Stimulated activated CD4-positive, alpha-beta T cell treated with anti-CD3 and anti-CD28 coated beads, Interleukin-15, amount 100 ng/mL, for 24 hours (primary cell): ENCODE measurements at regions not wholly inside any gene's neighbourhood (a gene's known extent, or its start where the extent isn't known, plus 50 kb on each side); places are given as distances from the start of the nearest gene placed in this dataset.
"Not testable (repeated sequence)": the region's sequence is repeated elsewhere in the genome, so short reads cannot be mapped to it uniquely, and the experiment has no call there.

Source experiments
- DNase-seq: peaks from one replicate; pipeline ENCODE4 v3.0.0-alpha.2; 2020

DNA sequence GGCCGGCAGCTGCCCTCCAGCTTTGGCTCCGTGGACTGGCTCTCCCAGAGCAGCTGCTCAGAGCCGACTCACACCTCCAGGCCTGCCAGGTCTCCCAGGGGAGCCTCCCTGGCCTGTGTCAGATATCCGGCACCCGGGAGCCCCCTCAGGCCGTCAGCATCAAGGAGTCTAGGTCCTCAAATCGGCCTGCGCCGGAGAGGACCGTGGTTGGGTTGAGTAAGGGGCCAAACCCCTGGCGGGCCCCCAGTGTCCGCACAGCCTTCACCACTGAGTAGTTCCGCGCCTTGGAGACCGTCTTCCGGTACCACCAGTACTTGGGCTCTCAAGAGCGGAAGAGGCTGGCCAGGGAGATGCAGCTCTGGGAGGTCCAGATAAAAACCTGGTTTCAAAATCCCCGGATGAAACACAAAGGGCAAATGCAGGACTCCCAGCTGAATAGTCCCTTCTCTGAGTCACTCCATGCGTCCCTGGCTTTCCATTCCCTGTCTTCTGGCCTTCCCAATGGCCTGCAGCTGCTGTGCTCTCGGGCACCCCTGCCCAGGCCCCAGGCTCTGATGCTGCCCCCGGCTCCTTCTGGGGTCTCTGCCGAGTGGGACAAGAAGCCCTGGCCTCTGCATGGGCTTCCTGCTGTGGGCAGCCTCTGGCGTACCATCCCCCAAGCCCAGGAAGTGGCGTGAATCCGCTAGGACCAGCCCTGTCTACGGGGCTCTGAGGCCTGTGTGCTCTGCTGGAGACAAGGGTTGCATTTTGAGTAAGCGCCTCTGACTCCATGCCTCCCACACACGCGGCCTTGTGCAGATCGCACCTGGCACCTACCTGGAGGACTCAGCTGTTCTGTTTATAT is 245.1 kb upstream of the ATXN7L3B start:
- DNase-seq = no peak

DNA sequence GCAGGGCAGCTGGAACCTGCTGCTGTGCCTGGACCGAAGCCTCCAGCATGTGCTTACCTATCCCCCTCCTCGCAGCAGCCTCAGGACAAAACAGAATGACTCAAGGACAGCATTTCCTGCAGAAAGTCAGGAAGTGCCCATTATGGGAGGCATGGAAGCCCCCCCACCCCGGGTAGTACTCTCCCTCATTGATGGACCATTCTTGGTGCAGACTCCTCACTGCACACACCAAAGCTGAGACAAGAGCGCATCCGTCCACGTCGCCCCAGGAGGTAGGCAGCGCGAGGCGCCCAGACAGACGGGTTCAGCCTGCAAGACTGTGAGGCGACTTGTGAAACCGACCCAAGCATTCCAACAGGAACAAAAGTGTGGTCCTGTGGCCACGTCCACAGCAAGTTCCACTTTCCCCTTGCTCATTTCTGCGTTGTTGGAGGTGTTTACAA is 243.9 kb upstream of the ATXN7L3B start:
- no peak for DNase-seq

DNA sequence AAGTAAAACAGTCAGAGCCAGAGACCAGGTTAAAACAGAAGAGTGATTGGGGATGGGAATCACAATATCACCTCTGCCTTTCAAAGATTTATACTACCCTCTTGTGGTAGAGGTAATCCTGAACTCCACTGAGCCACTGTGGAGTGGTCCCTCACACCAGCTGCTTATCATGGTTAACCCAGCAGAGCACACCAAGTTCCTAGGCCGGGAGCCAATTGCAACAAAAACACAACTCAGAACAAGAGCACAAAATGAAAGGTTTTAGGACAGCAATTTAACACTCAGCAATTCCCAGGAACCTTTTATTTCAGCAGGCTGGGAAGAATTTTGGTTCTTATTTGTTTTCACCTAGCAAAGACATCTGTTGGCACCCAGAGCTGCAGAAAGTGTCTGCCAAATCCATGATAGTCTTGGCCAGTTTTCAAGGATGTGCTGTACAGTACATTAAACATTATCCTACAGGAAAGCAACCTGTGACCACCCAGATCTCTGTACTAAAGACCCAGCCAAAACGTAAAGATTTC is 220.5 kb upstream of the ATXN7L3B start:
- no peak for DNase-seq

DNA sequence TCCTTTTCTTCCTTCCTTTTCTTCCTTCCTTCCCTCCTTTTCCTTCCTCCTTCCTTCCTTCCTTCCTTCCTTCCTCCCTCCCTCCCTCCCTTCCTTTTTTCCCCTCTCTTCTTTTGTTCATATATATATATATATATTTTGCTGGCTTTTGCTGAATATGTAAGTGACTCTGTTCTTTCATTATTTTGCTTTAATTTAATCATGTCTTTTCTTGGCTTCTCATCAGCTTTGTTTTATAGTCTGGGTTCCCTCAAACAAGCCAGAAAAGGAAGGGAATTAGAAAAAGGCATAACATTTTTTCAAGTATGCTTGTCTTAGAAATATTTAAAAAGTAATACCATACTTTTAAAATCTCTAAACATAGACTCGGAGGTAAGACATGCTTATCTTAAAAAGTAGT is 219.9 kb upstream of the ATXN7L3B start:
- no peak for DNase-seq

DNA sequence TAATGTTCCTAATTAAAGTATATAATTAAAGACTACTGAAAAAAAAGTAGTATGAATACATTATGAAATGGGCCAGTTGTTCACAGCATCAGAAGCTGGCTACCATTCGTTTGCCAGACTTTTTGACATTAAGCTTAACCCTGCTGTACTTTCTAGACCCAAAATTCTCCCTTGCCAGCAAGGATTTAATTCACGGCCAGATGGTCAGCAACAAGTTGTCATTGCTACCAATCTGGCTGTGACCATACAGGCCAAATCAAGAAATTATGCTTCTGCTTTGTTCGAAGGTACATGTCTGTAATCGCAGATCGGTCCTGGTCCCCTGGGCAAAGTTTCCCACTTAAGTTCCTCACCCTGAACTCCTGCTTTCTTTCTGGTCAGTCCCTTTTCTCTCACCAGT is 217.7 kb upstream of the ATXN7L3B start:
- no peak for DNase-seq

DNA sequence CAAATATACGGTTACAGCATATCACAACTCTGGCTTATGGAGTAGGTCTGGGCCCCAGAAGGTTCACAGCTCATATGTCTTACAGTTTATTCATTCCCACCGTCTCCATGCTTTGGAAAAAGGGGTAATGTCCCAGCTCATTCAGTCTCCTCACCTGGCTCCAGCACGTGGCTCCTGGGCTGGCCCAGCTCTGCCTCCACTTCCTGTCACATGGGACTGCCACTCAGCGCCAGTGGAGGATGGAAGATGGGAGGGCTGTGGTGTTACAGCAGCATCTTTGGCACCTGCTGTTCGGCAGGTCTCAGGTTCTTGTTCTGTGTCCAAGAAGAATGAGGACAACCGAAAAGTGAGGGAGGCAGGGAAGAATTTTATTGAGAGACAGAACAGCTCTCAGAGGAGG is 216.3 kb upstream of the ATXN7L3B start:
- DNase-seq = no peak

DNA sequence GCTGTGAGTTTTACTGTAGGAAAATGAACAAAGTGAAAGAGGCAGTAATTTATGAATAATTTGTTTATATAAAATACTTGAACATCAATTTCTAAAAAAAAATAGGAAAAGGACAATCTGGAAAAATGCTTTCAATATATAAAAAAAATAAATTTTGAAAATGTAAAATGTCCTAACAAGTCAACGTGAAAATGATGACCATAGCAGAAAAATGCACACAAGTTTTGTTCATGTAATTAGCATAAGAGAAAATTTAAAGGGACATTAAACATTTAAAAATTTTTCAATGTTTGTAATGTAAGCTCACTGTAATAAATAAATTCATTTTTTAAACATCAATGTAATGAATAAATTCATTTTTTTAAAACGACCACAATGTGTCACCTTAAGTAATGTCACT is 214.8 kb upstream of the ATXN7L3B start:
- no peak for DNase-seq

DNA sequence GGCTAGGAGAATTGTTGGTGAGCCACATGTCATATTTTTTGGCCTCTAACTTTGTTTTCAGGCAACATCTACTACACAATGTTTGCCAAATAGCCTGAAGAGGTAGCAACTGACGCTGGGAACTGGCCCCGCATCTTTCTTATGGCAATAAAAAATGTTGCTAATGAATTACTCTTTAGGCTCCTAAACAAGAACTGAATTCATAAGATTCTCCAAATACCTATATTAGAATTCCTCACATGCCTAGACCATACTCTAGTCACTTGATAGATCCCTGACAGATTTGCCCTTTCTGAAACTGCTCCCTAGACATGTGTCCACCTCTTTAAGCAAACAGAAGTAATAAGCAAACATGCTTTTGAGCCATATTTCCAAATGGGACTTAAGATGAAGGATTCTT is 209.0 kb upstream of the ATXN7L3B start:
- no peak for DNase-seq

DNA sequence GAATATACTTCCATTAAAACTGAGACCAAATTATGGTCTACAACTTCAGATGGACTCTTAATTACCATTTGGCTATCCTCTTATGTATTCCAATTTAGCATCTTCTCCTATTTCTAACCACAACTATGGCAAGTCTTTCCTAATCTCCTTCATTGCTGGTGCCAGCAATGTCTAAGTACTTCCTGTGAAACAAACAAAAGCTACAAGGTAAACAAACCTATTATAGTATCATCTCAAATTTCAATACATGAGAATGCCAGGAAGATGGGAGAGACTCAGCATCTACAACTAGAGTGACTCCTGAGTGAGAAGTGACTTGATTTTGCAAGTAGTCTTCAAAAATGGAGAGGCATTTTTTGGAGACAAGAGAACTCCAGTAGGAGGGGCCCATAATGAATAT is 202.9 kb upstream of the ATXN7L3B start:
- no peak for DNase-seq

DNA sequence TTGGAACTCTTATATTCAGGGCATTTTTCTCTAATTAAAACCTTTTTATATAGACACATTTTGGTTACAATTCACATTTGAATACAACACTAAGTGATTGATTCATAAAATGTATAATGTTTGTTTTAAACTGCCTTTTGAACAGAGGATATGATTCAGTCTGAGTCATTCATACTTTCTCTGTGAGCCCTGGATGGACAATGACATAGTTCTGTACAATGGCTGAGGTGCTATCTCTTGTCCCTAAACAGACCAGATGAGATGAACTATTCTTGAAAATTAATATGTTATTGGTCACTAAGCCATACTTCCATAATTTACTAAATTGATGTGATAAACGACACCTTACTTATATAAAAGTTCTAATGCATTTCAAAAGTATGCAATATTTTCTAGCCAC is 199.7 kb upstream of the ATXN7L3B start:
- no peak for DNase-seq

DNA sequence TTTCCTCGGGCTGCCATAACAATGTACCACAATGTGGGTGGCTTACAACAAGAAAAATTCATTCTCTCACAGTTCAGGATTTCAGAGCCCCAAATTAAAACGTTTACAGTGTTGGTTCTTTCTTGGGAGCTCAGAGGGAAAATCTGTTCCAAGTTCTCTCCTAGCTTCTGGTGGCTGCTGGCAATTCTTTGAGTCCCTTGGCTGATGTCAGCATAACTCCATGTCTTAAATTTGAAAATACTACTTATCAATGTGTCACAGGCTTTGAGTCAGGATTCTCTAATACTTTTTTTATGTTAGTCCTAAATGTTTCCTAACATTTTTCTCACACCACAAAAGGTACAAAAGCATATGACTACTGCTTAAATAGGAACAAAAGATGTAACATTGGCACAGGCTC is 198.4 kb upstream of the ATXN7L3B start:
- DNase-seq = no peak

DNA sequence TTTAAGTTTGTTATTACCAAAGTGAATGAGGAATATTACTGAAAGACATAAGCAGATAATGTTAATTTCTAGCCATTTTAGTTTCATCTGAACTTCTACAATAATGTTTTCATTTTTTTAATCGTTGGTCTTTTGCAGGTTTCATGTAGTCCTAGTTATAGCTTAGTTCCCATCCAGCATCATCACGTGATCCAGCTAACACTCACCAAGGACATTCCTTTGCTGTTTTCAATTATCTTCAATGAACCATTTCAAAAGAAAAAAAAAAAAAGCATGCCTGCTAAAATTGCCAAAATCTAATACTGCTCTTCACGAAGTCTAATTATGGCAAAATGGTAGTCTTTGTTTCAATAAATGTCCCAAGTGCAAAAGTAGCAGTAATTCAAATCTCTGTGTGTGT is 187.7 kb upstream of the ATXN7L3B start:
- no peak for DNase-seq

DNA sequence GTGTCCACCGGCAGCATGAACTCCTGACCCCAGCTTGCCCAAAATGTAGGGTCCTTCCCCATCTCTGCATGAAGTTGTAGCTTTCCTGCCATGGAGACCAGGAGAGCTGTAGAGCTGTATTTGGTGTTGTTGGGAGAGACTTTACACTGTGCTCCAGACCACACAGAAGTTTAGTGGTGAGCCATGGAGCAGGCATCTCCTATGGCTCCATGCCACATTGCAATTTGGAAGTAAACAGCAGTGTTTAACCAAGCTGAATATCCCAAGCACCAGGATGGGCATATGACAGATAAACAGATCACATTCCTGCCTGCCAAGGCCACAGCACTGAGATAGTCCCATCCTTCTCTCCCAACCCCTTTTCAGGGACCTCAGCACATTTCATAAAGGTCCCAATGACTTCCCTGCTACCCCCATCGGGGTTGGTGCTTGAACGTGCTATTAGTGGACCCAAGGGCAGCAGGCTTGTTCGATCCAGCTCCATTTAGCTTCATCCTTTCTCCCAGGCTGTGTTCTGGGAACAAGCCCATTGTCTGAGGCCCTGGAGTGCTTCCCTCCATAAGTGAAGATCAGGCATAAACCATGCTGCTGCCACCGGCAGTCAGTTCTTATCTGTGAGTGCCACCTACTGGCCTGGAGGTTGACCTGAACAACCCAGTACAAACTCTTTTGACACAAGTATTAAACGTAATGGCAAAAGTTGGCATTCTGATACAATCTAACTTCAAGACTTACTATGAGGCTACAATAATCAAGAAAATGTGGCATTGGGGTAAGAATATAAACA is 172.3 kb upstream of the ATXN7L3B start:
- peak; percentile 20 for DNase-seq

DNA sequence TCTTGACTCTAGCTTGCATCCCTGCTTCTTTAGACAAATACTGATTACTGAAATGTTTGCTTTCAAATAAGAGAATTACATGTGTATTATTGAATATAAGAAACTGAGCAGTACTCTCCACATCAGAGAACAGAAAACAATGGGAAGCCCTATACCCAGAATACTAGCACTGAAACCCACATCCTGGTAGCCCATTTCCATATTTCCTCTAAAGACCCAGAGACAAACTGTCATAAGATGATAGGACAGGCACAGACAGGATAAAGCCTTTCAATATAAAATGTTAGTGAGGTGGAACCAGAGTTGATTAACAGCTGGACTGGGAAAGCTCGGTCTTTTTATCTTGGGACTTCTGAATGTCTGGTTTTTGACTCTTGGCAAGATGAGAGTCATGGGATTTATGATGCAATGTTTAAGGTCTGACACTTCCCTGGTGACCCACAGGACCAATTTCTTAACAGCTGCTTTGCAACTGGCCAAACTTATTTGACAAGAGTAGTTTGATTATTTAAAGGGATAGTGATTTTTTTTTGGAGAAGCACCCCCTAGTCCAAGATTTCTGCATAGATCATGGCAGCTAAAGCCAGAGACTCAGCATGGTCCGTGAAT is 166.9 kb upstream of the ATXN7L3B start:
- no peak for DNase-seq

DNA sequence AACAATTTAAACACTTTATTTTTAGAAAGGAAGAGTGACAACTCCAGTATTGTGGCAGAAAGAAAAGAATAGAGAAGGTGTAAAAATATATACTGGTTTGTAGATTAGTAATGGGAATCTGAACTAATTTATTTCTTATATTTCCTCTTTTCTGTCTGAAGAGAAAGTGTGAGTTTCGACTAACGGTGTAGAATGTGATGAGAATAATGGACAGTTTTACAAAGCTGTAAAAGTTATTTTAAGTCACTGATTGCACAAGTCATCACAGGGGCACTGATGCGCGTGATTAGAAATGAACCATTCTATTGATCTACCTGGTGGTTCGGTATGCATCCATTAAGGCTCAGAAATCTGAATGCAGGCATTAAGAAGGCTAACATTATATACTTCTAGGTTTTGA is 158.5 kb upstream of the ATXN7L3B start:
- no peak for DNase-seq

DNA sequence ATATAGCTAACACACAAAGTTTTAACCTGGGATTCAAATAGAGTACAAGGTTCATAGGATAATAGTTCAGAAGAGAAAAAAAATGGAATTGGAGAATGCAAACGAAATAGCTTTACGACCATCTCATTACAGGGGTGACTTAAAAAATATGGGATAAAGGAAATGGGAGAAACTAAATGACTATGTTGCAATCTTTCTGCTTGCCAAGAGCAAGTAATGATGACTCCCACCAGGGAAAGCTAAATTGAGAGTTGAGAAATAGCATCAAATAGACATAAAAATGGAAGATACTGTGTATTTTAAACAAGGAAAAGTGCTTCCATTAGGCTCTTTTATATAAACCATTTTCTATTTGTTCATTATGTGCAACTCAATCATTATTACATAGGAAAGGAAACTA is 155.7 kb upstream of the ATXN7L3B start:
- no peak for DNase-seq

DNA sequence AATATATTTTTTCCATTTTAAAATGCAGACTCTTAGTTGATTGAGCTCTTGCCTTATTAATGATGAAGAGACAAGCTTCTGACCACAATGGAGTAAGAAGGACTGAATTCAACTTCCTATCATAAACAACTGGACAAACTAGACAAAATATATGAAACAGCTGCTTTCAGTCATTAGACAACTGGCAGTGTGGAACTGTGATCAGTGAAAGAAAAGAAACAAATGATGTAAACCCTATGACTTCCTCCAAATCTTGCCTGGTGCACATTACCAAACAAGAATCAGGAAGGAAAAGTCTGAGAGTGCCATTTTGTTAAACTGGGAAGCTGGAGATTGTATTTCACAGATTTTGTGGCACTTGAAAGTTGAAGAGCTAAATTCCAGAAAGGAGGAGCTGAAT is 154.7 kb upstream of the ATXN7L3B start:
- no peak for DNase-seq

DNA sequence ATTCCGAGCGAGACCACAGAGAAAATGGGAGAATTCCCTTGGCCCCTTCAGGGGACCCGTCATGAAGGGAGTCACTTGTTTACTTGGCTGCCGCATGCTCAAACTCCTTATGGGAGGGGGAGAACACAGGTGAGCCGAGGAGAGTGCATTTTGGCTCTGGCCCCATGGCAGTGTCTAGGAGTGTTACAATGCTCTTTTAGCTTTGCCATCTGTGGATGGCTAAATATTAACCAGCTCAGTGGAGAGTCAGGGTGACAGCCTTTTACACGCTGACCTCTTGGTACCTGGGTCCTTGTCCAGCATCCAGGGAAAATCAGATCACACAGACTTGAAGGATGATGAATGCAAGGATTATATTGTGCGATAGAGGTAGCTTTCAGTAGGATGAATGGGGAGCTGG is 146.4 kb upstream of the ATXN7L3B start:
- DNase-seq = no peak

DNA sequence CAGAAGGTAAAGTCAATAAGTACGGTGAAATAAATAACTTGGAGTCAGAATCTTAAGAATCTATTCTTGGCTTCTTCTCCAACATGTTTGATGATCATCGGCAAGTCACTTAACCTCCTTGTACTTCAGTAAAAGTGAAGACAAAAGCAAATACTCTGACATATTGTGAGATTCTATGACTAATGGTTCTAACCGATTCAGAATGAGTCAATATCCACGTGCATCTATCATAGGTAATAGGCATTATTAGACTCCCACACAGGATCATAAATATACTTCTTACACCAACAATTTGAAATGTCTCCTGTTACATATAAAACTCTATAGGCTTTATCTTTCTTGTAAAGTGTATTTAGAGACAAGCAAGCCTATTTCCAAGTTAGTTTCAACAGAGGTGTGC is 144.4 kb upstream of the ATXN7L3B start:
- DNase-seq = no peak

DNA sequence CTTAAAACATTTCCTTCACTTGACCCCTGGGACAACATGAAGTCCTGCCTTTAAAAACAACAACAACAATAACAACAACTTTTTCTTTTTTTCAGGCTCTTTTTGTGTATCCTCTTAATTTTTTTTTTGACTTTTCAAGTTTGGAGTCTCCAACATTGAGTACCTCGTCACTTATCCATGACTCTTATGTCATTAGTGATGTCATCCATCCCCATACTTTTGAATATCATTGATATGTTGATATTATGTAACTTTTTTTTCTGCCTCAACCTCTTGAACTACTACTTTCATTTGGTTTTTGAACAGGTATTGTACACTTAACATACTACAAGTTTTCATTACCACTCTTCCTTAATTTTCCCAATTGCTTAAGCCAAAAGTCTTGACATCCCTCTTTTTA is 143.0 kb upstream of the ATXN7L3B start:
- no peak for DNase-seq

DNA sequence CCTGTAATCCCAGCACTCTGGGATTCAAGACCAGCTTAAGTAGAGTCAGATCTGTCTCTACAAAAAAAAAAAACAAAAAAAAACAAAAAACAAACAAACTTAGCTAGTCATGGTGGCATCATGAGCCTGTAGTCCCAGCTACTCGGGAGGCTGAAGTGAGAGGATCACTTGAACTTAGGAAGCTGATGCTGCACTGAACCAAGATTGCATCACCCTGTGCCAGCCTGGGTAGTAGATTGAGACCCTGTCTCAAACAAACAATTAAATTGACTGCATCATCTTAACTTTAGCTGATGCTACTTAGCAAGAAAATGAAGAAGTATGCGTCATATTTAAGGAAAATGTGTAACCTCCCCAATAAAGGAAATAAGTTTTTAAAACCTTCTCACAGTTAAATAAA is 136.6 kb upstream of the ATXN7L3B start:
- DNase-seq = no peak

DNA sequence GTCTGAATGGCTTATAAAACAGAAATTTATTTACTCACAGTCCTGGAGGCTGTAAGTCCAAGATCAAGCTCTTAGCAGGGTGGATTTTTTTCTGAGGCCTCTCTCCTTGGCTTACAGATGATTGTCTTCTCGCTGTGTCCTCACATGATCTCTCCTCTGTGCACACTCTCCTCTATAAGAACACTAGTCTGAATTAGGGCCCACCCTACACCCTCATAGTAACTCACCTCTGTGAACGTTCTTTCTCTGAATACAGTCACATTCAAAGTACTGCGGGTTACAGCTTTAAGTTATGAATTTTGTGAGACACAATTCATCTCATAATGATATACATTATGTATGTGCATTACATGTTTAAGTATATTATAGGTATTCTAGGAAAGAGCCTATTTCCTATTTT is 135.7 kb upstream of the ATXN7L3B start:
- DNase-seq = no peak

DNA sequence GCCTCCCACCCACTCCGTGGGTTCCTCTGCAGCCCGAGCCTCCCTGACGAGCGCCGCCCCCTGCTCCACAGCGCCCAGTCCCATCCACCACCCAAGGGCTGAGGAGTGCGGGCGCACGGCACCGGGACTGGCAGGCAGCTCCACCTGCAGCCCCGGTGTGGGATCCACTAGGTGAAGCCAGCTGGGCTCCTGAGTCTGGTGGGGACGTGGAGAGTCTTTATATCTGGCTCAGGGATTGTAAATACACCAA is 134.5 kb upstream of the ATXN7L3B start:
- not testable (repeated sequence) for DNase-seq

DNA sequence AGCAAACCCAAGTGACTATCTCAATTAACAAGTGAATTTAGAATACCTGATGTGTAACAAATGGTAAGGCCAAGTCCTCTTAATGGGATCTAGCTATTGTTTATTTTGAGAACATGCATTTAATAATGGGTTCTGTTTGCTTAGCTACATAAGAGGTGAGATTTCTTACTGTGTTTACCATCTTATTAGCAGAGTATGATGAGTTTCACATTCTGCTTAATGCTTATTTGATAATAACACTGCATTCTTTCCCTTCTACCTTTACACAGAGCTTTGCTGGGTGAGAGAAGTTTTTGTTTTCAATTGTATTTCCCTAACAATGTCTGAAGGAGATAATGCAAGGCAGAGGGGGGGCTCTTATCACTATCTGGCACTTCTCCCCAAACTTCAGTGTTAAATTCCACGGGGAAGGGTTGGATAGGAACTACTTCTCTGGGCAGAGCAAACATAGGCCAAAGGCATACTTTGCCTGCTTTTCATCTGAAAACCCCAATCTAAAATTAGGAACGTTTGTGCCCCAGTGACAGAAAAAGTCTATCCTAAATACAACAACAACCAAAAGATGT is 129.0 kb upstream of the ATXN7L3B start:
- DNase-seq = no peak
